MG63 (cell line): ENCODE measurements at regions not wholly inside any gene's neighbourhood (a gene's known extent, or its start where the extent isn't known, plus 50 kb on each side); places are given as distances from the start of the nearest gene placed in this dataset.

Source experiments
- DNase-seq: peaks from one replicate; pipeline ENCODE4 v3.0.0-alpha.2; 2020
- H3K27me3 ChIP-seq: fragments of 250-450 bp; sonication (Bioruptor Pico); 2 replicates; pipeline ENCODE4 v1.5.1; 2020; ENCODE audit warnings: mild to moderate bottlenecking, moderate library complexity
- H3K36me3 ChIP-seq: fragments of 250-450 bp; sonication (Bioruptor Pico); 2 replicates; pipeline ENCODE4 v1.5.1; 2020; ENCODE audit warnings: mild to moderate bottlenecking, moderate library complexity
- H3K4me3 ChIP-seq: fragments of 250-450 bp; sonication (Bioruptor Pico); 2 replicates; pipeline ENCODE4 v1.5.1; 2020; ENCODE audit warnings: mild to moderate bottlenecking, moderate library complexity
- H3K9me3 ChIP-seq: fragments of 250-450 bp; sonication (Bioruptor Pico); 2 replicates; pipeline ENCODE4 v1.5.1; 2020; ENCODE audit warnings: mild to moderate bottlenecking, moderate library complexity

- no peak for DNase-seq
- Histone ChIP-seq H3K36me3 (no peaks in the 10 kb centered on the region), H3K27me3 (no peaks in the 10 kb centered on the region), H3K9me3 (no peaks in the 10 kb centered on the region), H3K4me3 (no peak overlapping the region)
Observed at GRCh38 chr1:217260676-217261075, 370.2 kb downstream of the GPATCH2 start.

DNA sequence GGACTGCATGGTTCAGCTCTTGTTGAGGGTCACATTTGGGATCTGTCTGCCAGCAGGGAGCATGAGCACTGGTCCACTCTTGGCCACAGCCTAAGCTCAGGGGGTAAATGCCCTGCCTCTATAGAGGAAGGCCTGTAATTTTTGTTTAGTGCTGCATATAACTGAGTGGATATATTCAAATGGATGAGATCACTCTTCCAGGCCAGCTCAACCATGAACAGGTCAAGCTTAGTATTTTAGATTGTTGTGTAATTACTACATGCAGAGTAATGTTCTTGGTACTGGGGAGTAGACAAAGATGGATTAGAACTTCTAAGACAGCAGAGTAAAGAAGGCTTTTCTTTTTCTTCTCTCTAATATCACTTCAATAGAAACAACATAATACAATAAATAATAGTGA, 376.9 kb downstream of the GPATCH2 start:
- H3K9me3 ChIP-seq, result no peaks in the 10 kb centered on the region
- no peaks in the 10 kb centered on the region for H3K36me3 ChIP-seq
- no peak overlapping the region for H3K4me3 ChIP-seq
- DNase-seq, result no peak
- H3K27me3 ChIP-seq, result no peaks in the 10 kb centered on the region

GRCh38 chr1:217253351-217253750, 377.5 kb downstream of the GPATCH2 start:
- Histone ChIP-seq H3K9me3 (no peaks in the 10 kb centered on the region), H3K4me3 (no peak overlapping the region)

GRCh38 chr1:217251121-217251520, 379.8 kb downstream of the GPATCH2 start:
- Histone ChIP-seq H3K4me3 (no peak overlapping the region), H3K9me3 (no peaks in the 10 kb centered on the region), H3K27me3 (no peaks in the 10 kb centered on the region), H3K36me3 (no peaks in the 10 kb centered on the region)
- DNase-seq, result no peak

More at GRCh38 chr1:217253351-217253750, 377.5 kb downstream of the GPATCH2 start:
- no peak for DNase-seq
- Histone ChIP-seq H3K36me3 (no peaks in the 10 kb centered on the region), H3K27me3 (no peaks in the 10 kb centered on the region)

DNA sequence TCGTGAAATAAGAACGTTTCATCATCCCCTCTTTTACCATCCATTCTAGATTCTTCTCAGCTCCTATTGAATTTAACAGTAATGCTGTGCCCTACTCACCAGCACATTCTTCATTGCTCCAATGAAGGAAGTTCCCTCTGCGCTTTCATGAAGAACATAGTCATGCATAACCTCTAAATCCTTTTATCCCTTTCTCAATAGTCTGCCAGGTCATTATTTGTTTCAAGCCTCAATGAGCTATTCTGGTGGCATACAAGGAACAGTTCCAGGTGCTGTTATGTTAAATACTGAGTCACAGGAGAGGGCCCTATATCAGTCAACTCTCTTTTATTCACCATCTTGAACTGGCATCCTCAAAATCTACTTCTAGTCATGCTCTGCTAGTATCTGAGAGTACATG, 381.0 kb downstream of the GPATCH2 start:
- no peak for DNase-seq
- H3K9me3 ChIP-seq, result no peaks in the 10 kb centered on the region
- no peak overlapping the region for H3K4me3 ChIP-seq
- no peaks in the 10 kb centered on the region for H3K27me3 ChIP-seq
- H3K36me3 ChIP-seq, result no peaks in the 10 kb centered on the region

- H3K27me3 ChIP-seq, result no peaks in the 10 kb centered on the region
- no peak overlapping the region for H3K4me3 ChIP-seq
- H3K9me3 ChIP-seq, result no peaks in the 10 kb centered on the region
- no peak for DNase-seq
- no peaks in the 10 kb centered on the region for H3K36me3 ChIP-seq
Observed at GRCh38 chr1:217244971-217245370, 385.9 kb downstream of the GPATCH2 start.

GRCh38 chr1:217240656-217241055, 390.2 kb downstream of the GPATCH2 start:
- no peaks in the 10 kb centered on the region for H3K36me3 ChIP-seq
- no peaks in the 10 kb centered on the region; the same call in 1 of the 2 replicates for H3K9me3 ChIP-seq
- no peak overlapping the region for H3K4me3 ChIP-seq
- DNase-seq, result no peak
- no peaks in the 10 kb centered on the region for H3K27me3 ChIP-seq

- Histone ChIP-seq H3K36me3 (no peaks in the 10 kb centered on the region), H3K27me3 (no peaks in the 10 kb centered on the region), H3K4me3 (no peak overlapping the region), H3K9me3 (no peaks in the 10 kb centered on the region; the same call in 1 of the 2 replicates)
- no peak for DNase-seq
Observed at GRCh38 chr1:217238945-217239344, 391.9 kb downstream of the GPATCH2 start.

- no peaks in the 10 kb centered on the region for H3K36me3 ChIP-seq
- no peaks in the 10 kb centered on the region for H3K27me3 ChIP-seq
- H3K4me3 ChIP-seq, result no peak overlapping the region
- no peak for DNase-seq
- H3K9me3 ChIP-seq, result no peaks in the 10 kb centered on the region
Observed at GRCh38 chr1:217230412-217230811, 400.5 kb downstream of the GPATCH2 start.

- no peaks in the 10 kb centered on the region for H3K9me3 ChIP-seq
- DNase-seq, result no peak
- H3K27me3 ChIP-seq, result no peaks in the 10 kb centered on the region
- H3K36me3 ChIP-seq, result no peaks in the 10 kb centered on the region
- H3K4me3 ChIP-seq, result no peak overlapping the region
Observed at GRCh38 chr1:217228689-217229088, 402.2 kb downstream of the GPATCH2 start.

DNA sequence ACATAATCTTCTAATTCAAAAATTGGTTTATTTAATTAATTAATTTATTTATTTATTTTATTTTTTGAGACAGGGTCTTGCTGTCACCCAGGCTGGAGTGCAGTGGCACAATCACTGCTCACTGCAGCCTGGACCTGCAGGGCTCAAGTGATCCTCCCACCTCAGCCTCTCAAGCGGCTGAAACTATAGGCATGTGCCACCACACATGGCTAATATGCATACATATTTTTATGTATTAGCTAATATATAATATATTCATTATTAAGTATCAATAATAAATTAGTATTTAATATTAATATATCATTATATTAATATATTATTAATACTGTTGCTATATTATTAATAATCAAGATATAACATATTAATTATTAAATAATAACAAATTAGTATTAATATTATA, 406.7 kb downstream of the GPATCH2 start:
- DNase-seq, result no peak
- H3K4me3 ChIP-seq, result no peak overlapping the region
- H3K36me3 ChIP-seq, result no peaks in the 10 kb centered on the region
- H3K9me3 ChIP-seq, result no peaks in the 10 kb centered on the region
- no peaks in the 10 kb centered on the region for H3K27me3 ChIP-seq

- Histone ChIP-seq H3K27me3 (no peaks in the 10 kb centered on the region), H3K4me3 (no peak overlapping the region), H3K36me3 (no peaks in the 10 kb centered on the region), H3K9me3 (no peaks in the 10 kb centered on the region)
- no peak for DNase-seq
Observed at GRCh38 chr1:217214551-217214950, 416.3 kb downstream of the GPATCH2 start.

DNA sequence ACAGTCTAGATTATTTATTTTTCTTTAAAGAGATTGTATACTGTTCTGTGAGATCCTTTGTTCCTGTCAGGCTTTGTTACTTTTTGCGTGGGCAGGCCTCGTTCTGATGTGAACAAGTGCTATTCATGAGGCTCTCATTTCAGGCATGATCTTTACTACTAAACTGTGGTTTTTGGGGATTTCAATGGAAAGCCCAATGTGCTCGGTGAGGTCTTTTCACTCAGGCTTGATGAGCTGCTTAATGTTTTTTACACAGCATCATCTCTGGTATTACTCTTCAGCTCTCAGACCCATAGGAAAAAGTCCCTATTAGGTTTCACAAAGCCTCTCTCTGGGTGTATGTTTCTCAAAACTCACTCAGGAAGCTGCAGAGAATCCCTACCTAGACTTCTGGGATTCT, 419.4 kb downstream of the GPATCH2 start:
- Histone ChIP-seq H3K4me3 (no peak overlapping the region), H3K36me3 (no peaks in the 10 kb centered on the region)

GRCh38 chr1:217205578-217205977, 425.3 kb downstream of the GPATCH2 start:
- H3K27me3 ChIP-seq, result no peaks in the 10 kb centered on the region
- peaks cover 3% of the 10 kb centered on the region; the same call in 1 of the 2 replicates for H3K9me3 ChIP-seq
- DNase-seq, result no peak
- no peak overlapping the region for H3K4me3 ChIP-seq
- H3K36me3 ChIP-seq, result no peaks in the 10 kb centered on the region

More for the DNA sequence above, 419.4 kb downstream of the GPATCH2 start:
- DNase-seq, result no peak
- Histone ChIP-seq H3K9me3 (no peaks in the 10 kb centered on the region; the same call in 1 of the 2 replicates), H3K27me3 (no peaks in the 10 kb centered on the region)

DNA sequence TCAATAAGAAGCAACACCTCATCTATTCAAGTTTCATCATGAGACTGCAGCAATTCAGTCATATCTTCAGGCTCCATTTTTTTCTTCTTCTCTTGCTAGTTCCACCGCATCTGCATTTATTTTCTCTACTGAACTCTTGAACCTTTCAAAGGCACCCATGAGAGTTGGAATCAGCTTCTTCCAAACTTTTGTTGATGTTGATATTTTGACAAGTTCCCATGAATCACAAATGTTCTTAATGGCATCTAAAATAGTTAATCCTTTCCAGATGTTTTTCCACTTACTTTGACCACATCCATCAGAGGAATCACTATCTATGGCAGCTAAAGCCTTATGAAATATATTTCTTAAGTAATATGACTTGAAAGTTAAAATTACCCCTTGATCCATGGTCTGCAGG, 434.3 kb downstream of the GPATCH2 start:
- no peaks in the 10 kb centered on the region for H3K36me3 ChIP-seq
- no peaks in the 10 kb centered on the region for H3K27me3 ChIP-seq
- no peak for DNase-seq
- no peak overlapping the region for H3K4me3 ChIP-seq
- peaks cover 4% of the 10 kb centered on the region; the same call in 1 of the 2 replicates for H3K9me3 ChIP-seq

- no peak for DNase-seq
- no peaks in the 10 kb centered on the region for H3K36me3 ChIP-seq
- peaks cover 6% of the 10 kb centered on the region; the same call in 1 of the 2 replicates for H3K9me3 ChIP-seq
- no peaks in the 10 kb centered on the region for H3K27me3 ChIP-seq
- H3K4me3 ChIP-seq, result no peak overlapping the region
Observed at GRCh38 chr1:217193151-217193550, 437.7 kb downstream of the GPATCH2 start.

DNA sequence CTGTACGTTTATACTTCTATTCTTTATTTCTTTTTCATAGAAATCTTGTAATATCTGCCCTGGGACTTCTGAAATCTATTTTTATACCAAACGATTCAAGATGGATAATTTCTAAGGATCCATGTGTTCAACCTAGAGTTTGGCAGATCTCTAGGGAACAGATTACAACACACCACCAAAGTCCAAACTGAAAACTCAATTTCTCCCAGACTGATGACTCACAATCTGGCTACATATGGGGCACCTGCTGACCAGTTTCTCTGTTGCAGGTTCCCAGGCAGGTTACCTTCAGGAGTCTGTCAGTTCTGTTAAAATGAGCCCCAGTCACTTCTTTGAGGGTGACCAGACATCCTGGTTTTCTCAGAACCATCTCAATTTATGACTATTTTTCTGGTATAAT, 439.4 kb downstream of the GPATCH2 start:
- DNase-seq, result no peak
- no peak overlapping the region for H3K4me3 ChIP-seq
- no peaks in the 10 kb centered on the region for H3K27me3 ChIP-seq
- H3K9me3 ChIP-seq, result peaks cover 3% of the 10 kb centered on the region; the same call in 1 of the 2 replicates
- no peaks in the 10 kb centered on the region for H3K36me3 ChIP-seq

GRCh38 chr1:217190359-217190758, 440.5 kb downstream of the GPATCH2 start:
- Histone ChIP-seq H3K27me3 (no peaks in the 10 kb centered on the region), H3K36me3 (no peaks in the 10 kb centered on the region), H3K4me3 (no peak overlapping the region), H3K9me3 (peaks cover 5% of the 10 kb centered on the region; the same call in 1 of the 2 replicates)
- no peak for DNase-seq

GRCh38 chr1:217189362-217189761, 441.5 kb downstream of the GPATCH2 start:
- H3K36me3 ChIP-seq, result no peaks in the 10 kb centered on the region

More at GRCh38 chr1:217189362-217189761, 441.5 kb downstream of the GPATCH2 start:
- H3K4me3 ChIP-seq, result no peak overlapping the region
- H3K27me3 ChIP-seq, result no peaks in the 10 kb centered on the region
- peaks cover 5% of the 10 kb centered on the region; the same call in 1 of the 2 replicates for H3K9me3 ChIP-seq
- DNase-seq, result no peak
